ENCODE measurements at regions not wholly inside any gene's neighbourhood (a gene's known extent, or its start where the extent isn't known, plus 50 kb on each side); places are given as distances from the start of the nearest gene placed in this dataset.
"Not testable (repeated sequence)": the region's sequence is repeated elsewhere in the genome, so short reads cannot be mapped to it uniquely, and the experiment has no call there.

DNA sequence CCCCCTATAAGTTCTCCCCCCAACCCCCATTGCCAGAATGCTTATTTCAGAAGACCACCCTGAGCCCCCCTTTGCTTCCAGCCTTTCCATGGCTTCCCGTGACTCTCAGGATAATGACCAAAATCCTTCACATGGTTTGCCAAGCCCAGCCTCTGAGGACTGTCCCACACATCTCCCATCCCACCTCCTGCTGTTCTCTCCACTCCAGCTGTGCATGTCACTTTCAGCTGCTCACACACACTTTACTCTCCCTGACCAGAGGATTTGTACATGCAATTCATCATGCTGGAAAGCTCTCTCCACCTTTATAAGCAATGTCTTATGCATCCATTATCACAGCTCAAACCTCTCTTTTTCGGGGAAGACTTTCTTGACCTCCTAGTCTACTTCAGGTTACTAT lies 164.2 kb downstream of the PRL start:
- Mint-ChIP-seq H3K27me3 (no peaks in the 10 kb centered on the region), H3K27ac (no peak overlapping the region), H3K9me3 (ENCODE audit: low read depth) (peaks cover 9% of the 10 kb centered on the region), H3K36me3 (ENCODE audit: insufficient read depth) (peaks cover 27% of the 10 kb centered on the region), H3K4me3 (ENCODE audit: low read depth) (no peak overlapping the region), H3K4me1 (ENCODE audit: low read depth) (no peaks in the 10 kb centered on the region)
- TF ChIP-seq, protein P1, sequence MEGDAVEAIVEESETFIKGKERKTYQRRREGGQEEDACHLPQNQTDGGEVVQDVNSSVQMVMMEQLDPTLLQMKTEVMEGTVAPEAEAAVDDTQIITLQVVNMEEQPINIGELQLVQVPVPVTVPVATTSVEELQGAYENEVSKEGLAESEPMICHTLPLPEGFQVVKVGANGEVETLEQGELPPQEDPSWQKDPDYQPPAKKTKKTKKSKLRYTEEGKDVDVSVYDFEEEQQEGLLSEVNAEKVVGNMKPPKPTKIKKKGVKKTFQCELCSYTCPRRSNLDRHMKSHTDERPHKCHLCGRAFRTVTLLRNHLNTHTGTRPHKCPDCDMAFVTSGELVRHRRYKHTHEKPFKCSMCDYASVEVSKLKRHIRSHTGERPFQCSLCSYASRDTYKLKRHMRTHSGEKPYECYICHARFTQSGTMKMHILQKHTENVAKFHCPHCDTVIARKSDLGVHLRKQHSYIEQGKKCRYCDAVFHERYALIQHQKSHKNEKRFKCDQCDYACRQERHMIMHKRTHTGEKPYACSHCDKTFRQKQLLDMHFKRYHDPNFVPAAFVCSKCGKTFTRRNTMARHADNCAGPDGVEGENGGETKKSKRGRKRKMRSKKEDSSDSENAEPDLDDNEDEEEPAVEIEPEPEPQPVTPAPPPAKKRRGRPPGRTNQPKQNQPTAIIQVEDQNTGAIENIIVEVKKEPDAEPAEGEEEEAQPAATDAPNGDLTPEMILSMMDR (IDR thresholded peaks at IDR 0.05; ENCODE audit: unreplicated experiment) = no peak
- no peak for DNase-seq (ENCODE audit: low spot score, unreplicated experiment)

DNA sequence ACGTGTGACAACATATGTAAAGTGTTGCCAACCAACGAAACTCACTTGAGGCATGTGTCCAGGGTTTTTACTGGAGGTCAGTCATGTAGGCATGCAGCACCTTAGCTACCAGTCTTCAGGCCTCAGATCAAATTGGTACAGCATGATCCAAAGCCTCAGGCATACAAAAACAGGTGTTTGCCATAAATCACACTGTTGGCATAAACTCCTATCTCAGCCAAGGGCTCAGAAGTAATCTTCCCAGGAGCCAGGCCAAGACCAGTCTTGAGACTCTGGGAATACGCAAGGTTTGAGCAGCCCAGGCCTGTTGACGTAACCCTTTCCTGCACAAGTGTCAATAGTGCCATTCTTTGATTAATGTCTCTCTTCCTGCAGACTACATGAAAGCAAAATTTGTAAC lies 163.5 kb downstream of the PRL start:
- H3K27ac Mint-ChIP-seq = no peak overlapping the region
- H3K4me1 Mint-ChIP-seq (ENCODE audit: low read depth) = no peaks in the 10 kb centered on the region
- H3K4me3 Mint-ChIP-seq (ENCODE audit: low read depth) = no peak overlapping the region
- DNase-seq (ENCODE audit: low spot score, unreplicated experiment) = no peak
- H3K27me3 Mint-ChIP-seq = no peaks in the 10 kb centered on the region
- H3K36me3 Mint-ChIP-seq (ENCODE audit: insufficient read depth) = peaks cover 22% of the 10 kb centered on the region
- peaks cover 4% of the 10 kb centered on the region for H3K9me3 Mint-ChIP-seq (ENCODE audit: low read depth)
- TF ChIP-seq, protein P1 (IDR thresholded peaks at IDR 0.05; ENCODE audit: unreplicated experiment) = no peak

DNA sequence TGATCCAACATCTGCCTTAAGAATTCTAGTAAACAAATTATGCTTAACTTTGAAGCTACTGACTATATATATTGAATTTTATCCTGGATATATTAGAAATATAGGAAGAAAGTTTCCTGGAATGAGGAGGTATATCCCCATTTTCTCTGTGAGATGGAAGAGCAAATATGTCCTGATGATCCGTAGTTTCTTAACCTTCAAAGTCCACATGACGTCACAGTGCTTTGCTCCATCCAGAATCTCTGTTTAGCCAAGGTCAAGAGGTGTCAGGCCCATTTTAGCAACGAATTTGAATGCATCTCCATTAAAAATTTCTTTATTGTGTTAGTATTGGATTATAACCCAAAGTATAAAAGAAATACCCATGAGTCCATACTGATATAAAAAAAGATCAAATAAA lies 162.5 kb downstream of the PRL start:
- no peak overlapping the region for H3K27ac Mint-ChIP-seq
- TF ChIP-seq, protein P1 (IDR thresholded peaks at IDR 0.05; ENCODE audit: unreplicated experiment) = no peak
- no peak for DNase-seq (ENCODE audit: low spot score, unreplicated experiment)
- H3K4me1 Mint-ChIP-seq (ENCODE audit: low read depth) = no peaks in the 10 kb centered on the region
- no peak overlapping the region for H3K4me3 Mint-ChIP-seq (ENCODE audit: low read depth)
- peaks cover 18% of the 10 kb centered on the region for H3K36me3 Mint-ChIP-seq (ENCODE audit: insufficient read depth)
- no peaks in the 10 kb centered on the region for H3K27me3 Mint-ChIP-seq
- H3K9me3 Mint-ChIP-seq (ENCODE audit: low read depth) = peaks cover 4% of the 10 kb centered on the region

DNA sequence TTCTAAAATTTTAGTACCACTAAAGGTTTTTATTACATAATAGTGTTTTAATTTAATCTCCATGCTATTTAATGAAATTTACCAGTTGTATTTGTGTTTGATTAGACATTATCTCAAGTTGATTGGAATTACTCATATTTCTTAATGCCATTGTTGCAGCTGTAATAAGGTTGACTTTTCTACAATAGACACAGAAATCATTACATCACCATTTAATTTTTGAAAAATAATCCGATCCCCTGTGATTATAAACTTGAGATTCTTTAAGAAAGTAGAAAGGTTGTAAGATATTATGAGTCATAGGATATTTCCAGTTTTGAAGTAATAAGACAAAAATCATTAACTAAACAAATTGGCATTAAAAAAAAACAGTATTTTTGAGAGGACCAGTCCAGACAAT lies 161.4 kb downstream of the PRL start:
- no peak overlapping the region for H3K27ac Mint-ChIP-seq
- no peaks in the 10 kb centered on the region for H3K4me1 Mint-ChIP-seq (ENCODE audit: low read depth)
- H3K36me3 Mint-ChIP-seq (ENCODE audit: insufficient read depth) = peaks cover 11% of the 10 kb centered on the region
- TF ChIP-seq, protein P1 (IDR thresholded peaks at IDR 0.05; ENCODE audit: unreplicated experiment) = no peak
- no peaks in the 10 kb centered on the region for H3K9me3 Mint-ChIP-seq (ENCODE audit: low read depth)
- no peaks in the 10 kb centered on the region for H3K27me3 Mint-ChIP-seq
- no peak overlapping the region for H3K4me3 Mint-ChIP-seq (ENCODE audit: low read depth)
- no peak for DNase-seq (ENCODE audit: low spot score, unreplicated experiment)

DNA sequence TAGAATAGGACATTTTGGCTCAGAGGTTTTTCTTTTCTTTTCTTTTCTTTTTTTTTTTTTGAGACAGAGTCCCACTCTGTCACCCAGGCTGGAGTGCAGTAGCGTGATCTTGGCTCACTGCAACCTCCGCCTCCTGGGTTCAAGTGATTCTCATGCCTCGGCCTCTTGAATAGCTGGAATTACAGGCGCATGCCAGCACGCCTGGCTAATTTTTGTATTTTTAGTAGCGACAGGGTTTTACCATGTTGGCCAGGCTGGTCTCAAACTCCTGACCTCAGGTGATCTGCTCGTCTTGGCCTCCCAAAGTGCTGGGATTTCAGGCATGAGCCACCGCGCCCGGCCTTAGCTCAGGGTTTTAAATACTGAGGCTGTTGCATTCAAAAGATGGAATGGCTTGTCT lies 156.1 kb downstream of the PRL start:
- not testable (repeated sequence) for DNase-seq (ENCODE audit: low spot score, unreplicated experiment); H3K9me3 Mint-ChIP-seq (ENCODE audit: low read depth); H3K36me3 Mint-ChIP-seq (ENCODE audit: insufficient read depth); H3K4me3 Mint-ChIP-seq (ENCODE audit: low read depth); H3K27me3 Mint-ChIP-seq
- peak overlapping the region; percentile 84 for H3K27ac Mint-ChIP-seq
- H3K4me1 Mint-ChIP-seq (ENCODE audit: low read depth) = peaks cover 12% of the 10 kb centered on the region

DNA sequence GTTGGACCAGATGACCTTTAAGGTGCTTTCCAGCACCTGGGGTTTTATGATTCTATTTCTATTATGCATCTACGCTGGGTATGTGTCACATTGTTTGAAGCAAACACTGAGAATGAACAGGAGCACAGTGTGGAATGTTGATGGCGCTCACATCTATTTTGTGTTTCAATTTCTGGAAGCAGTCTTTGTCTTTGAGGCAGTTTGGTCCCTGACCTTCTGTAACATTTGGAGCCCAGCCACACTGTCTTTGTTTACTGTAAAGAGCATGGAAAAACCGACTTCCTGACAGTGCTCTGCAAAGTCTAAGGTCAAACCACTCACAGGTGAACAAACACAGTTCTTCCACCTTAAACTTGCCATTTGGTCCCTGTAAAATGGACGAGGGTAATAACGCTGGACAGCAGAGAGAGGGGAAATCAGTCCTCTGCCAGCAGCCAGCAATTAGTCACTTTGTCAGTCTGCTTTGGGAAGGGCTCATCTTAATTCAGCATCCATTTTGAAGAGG lies 155.5 kb downstream of the PRL start:
- DNase-seq (ENCODE audit: low spot score, unreplicated experiment) = no peak
- Mint-ChIP-seq H3K4me3 (ENCODE audit: low read depth) (no peak overlapping the region), H3K27ac (peak overlapping the region; percentile 84), H3K27me3 (no peaks in the 10 kb centered on the region), H3K9me3 (ENCODE audit: low read depth) (no peaks in the 10 kb centered on the region), H3K4me1 (ENCODE audit: low read depth) (peaks cover 13% of the 10 kb centered on the region), H3K36me3 (ENCODE audit: insufficient read depth) (peaks cover 9% of the 10 kb centered on the region)
- TF ChIP-seq, protein P1 (IDR thresholded peaks at IDR 0.05; ENCODE audit: unreplicated experiment) = no peak
